ENCODE measurements at regions not wholly inside any gene's neighbourhood (a gene's known extent, or its start where the extent isn't known, plus 50 kb on each side); places are given as distances from the start of the nearest gene placed in this dataset.
A peak's percentile ranks its signal among the peaks of the same experiment; 100 is the strongest.

GRCh38 chr12:74732826-74733225, 195.2 kb downstream of the ATXN7L3B start:
- Histone ChIP-seq H3K4me1 (ENCODE audit: insufficient read depth, low read length, poor library complexity, severe bottlenecking) (no peaks in the 10 kb centered on the region), H3K4me3 (ENCODE audit: low read depth, low read length, poor library complexity, severe bottlenecking) (no peak overlapping the region), H3K9me3 (ENCODE audit: low read depth, low read length, poor library complexity, severe bottlenecking) (no peaks in the 10 kb centered on the region), H3K27ac (ENCODE audit: low read depth, low read length, poor library complexity, severe bottlenecking) (no peak overlapping the region), H3K36me3 (ENCODE audit: insufficient read depth, low read length, poor library complexity, severe bottlenecking) (no peaks in the 10 kb centered on the region), H3K27me3 (replicated peaks; ENCODE audit: insufficient read depth, low read depth, low read length, poor library complexity) (no peaks in the 10 kb centered on the region)
- BruUV-seq (replicated peaks) = no TSS peak
- intact Hi-C loops (cut with micrococcal nuclease; ENCODE audit: unreplicated experiment) = no loop called here
- ChIA-PET CTCF (no interaction called here), POLR2A (ENCODE audit: low non-redundant PET) (no interaction called here)
- TF ChIP-seq CTCF (conservative IDR thresholded peaks at IDR 0.05; ENCODE audit: low read depth, low read length) (no peak), EZH2 (IDR thresholded peaks at IDR 0.05; ENCODE audit: borderline replicate concordance, low read depth, low read length, poor library complexity, severe bottlenecking) (no peak)
- no peak for DNase-seq (ENCODE audit: low spot score)

GRCh38 chr12:74741112-74741511, 203.5 kb downstream of the ATXN7L3B start:
- TF ChIP-seq CTCF (conservative IDR thresholded peaks at IDR 0.05; ENCODE audit: low read depth, low read length) (no peak), EZH2 (IDR thresholded peaks at IDR 0.05; ENCODE audit: borderline replicate concordance, low read depth, low read length, poor library complexity, severe bottlenecking) (no peak)
- CTCF ChIA-PET = no interaction called here
- H3K36me3 ChIP-seq (ENCODE audit: insufficient read depth, low read length, poor library complexity, severe bottlenecking) = no peaks in the 10 kb centered on the region
- BruUV-seq (replicated peaks) = no TSS peak
- no peaks in the 10 kb centered on the region for H3K4me1 ChIP-seq (ENCODE audit: insufficient read depth, low read length, poor library complexity, severe bottlenecking)
- DNase-seq (ENCODE audit: low spot score) = no peak
- H3K27ac ChIP-seq (ENCODE audit: low read depth, low read length, poor library complexity, severe bottlenecking) = no peak overlapping the region
- H3K27me3 ChIP-seq (replicated peaks; ENCODE audit: insufficient read depth, low read depth, low read length, poor library complexity) = no peaks in the 10 kb centered on the region
- intact Hi-C loops (cut with micrococcal nuclease; ENCODE audit: unreplicated experiment) = no loop called here
- no peak overlapping the region for H3K4me3 ChIP-seq (ENCODE audit: low read depth, low read length, poor library complexity, severe bottlenecking)
- POLR2A ChIA-PET (ENCODE audit: low non-redundant PET) = no interaction called here
- H3K9me3 ChIP-seq (ENCODE audit: low read depth, low read length, poor library complexity, severe bottlenecking) = no peaks in the 10 kb centered on the region

- H3K36me3 ChIP-seq (ENCODE audit: insufficient read depth, low read length, poor library complexity, severe bottlenecking) = no peaks in the 10 kb centered on the region
- no TSS peak for BruUV-seq (replicated peaks)
- H3K27ac ChIP-seq (ENCODE audit: low read depth, low read length, poor library complexity, severe bottlenecking) = no peak overlapping the region
- no peaks in the 10 kb centered on the region for H3K4me1 ChIP-seq (ENCODE audit: insufficient read depth, low read length, poor library complexity, severe bottlenecking)
- ChIA-PET CTCF (no interaction called here), POLR2A (ENCODE audit: low non-redundant PET) (no interaction called here)
- H3K4me3 ChIP-seq (ENCODE audit: low read depth, low read length, poor library complexity, severe bottlenecking) = no peak overlapping the region
- DNase-seq (ENCODE audit: low spot score) = peak; percentile 37
- TF ChIP-seq CTCF (conservative IDR thresholded peaks at IDR 0.05; ENCODE audit: low read depth, low read length) = peak; percentile 39; the same call in 1 of the 2 replicates
- no peak for TF ChIP-seq EZH2 (IDR thresholded peaks at IDR 0.05; ENCODE audit: borderline replicate concordance, low read depth, low read length, poor library complexity, severe bottlenecking)
- H3K27me3 ChIP-seq (replicated peaks; ENCODE audit: insufficient read depth, low read depth, low read length, poor library complexity) = no peaks in the 10 kb centered on the region
- intact Hi-C loops (cut with micrococcal nuclease; ENCODE audit: unreplicated experiment) = loop anchor here (5.0 kb wide), 1 partner anchor 55 kb away; no protein-coding TSS in a partner anchor
- no peaks in the 10 kb centered on the region for H3K9me3 ChIP-seq (ENCODE audit: low read depth, low read length, poor library complexity, severe bottlenecking)
These were observed 209.7 kb downstream of the ATXN7L3B start for GRCh38 chr12:74747305-74747704.

All from A673 (cell line).